BJ (cell line): ENCODE measurements at regions not wholly inside any gene's neighbourhood (a gene's known extent, or its start where the extent isn't known, plus 50 kb on each side); places are given as distances from the start of the nearest gene placed in this dataset.

ENCODE experiments used
- CTCF ChIA-PET: fragments of 350-600 bp; formaldehyde crosslinking; extraction: SDS; loops from one replicate; lab custom pipeline; 2021; ENCODE audit warnings: antibody characterized with exemption, inconsistent platforms; lab: Yijun Ruan, JAX
- POLR2A ChIA-PET: fragments of 300-600 bp; sonication (Branson Sonifier 250); formaldehyde crosslinking; extraction: SDS; loops from one replicate; lab custom pipeline; 2021; ENCODE audit warnings: antibody characterized with exemption; lab: Charles Lee
- DNase-seq: peaks from one replicate; pipeline ENCODE4 v3.0.0-alpha.2; 2011; ENCODE audit warnings: low read depth
- H3K27me3 ChIP-seq: 2 replicates; pipeline ENCODE4 v1.6.0; 2011; ENCODE audit warnings: low read length; ENCODE audit not compliant: control insufficient read depth, insufficient read depth
- H3K36me3 ChIP-seq: 2 replicates; pipeline ENCODE4 v1.5.1; 2011; ENCODE audit warnings: low read length; ENCODE audit not compliant: control insufficient read depth, insufficient read depth
- H3K4me3 ChIP-seq: 2 replicates; pipeline ENCODE4 v1.5.1; 2011; ENCODE audit warnings: low read depth, mild to moderate bottlenecking, control low read depth, low read length
- CTCF ChIP-seq: IDR thresholded peaks from 2 replicates; pipeline ENCODE4 v1.5.1; 2011; ENCODE audit warnings: low read depth, mild to moderate bottlenecking, control low read depth, inconsistent platforms, low read length, moderate library complexity; ENCODE audit not compliant: insufficient read depth

DNA sequence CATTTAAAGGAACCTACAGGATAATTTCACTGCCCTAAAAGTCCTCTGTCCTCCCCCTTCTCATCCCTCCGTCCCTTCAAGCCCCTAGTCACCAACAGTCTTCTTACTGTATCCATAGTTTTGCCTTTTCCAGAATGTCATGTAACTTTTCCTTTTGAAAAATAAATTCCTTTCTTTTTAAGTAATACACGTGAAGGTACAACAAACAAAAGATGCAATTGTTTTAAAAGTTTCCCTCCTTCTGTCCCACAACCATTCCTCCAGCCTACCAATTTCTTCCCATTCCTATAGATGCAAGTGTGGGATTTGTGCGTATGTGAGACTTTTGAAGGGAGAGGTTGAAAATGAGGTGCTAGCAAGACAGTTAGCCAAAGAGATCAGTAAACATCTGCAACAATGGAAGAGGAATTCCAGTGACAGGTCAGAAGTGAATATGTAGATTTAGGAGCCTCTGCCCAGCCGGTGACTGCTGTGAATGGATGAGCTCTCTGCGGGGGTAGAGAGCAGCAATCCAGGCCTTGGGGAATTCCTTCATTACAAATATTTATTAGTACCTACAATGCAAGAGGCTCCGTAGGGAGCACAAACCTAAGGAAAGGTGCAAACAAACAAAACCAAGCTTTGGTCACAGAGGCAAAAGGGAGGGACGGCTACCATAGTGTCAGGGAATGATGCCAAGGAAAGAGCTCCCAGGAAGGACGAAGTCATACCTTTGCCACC is 243.6 kb downstream of the SKIDA1 start:
- H3K27me3 ChIP-seq = no peaks in the 10 kb centered on the region
- no peaks in the 10 kb centered on the region for H3K36me3 ChIP-seq
- DNase-seq = no peak
- TF ChIP-seq CTCF = no peak
- no peak overlapping the region for H3K4me3 ChIP-seq
- ChIA-PET POLR2A (no interaction called here), CTCF (interaction anchor here (0.8 to 1.1 kb wide), 3 partner anchors 163 to 214 kb away, joined by 3 to 4 read pairs (median 3); no protein-coding TSS in a partner anchor)

DNA sequence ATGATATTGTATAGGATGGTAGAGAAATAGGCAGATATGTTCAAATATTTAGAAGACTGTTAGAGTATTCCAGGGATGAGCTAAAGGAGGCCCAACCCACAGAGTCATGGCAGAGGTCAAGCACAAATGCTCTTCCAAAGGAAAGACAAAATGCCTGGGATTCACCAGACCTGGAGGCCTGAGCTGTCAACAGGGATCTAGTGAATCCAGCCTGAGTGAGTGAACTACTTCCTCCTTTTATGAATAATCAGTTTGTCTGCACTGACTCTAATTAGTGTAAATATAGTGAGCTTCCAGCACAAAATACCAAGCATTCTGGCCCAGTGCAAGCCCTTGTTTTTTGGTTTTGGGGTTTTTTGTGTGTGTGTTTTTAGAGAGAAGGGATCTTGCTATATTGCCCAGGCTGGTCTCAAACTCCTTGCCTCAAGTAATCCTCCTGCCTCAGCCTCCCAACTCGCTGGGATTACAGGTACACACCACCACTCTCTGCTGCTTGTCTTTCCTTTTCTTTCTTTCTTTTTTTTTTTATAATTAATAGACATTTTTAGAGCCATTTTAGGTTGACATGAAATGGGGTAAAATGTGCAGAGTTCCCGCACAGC is 244.4 kb downstream of the SKIDA1 start:
- no peak overlapping the region for H3K4me3 ChIP-seq
- H3K36me3 ChIP-seq = no peaks in the 10 kb centered on the region
- no peak for TF ChIP-seq CTCF
- ChIA-PET CTCF (interaction anchor here (0.8 to 4.0 kb wide), 5 partner anchors 14 to 451 kb away, joined by 3 to 17 read pairs (median 3); no protein-coding TSS in a partner anchor), POLR2A (no interaction called here)
- no peak for DNase-seq
- H3K27me3 ChIP-seq = no peaks in the 10 kb centered on the region

DNA sequence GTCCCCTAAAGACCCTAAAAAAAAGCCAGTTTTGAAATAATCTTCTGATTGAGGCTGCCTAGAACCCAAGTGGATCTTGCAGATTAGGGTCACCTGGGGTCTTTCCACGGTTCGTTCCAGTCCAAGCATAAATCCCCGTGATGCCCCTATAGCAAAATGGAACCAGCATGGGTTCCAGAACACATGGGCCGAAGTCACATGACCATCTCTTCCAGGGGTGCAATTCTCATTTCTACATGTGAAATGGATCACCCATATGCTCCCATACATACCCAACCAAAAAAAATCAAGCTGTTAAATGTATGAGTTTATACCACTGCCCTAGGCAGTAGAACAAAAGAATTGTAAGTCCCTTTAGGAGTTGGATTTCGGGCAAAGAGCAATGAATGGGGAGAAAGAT is 245.4 kb downstream of the SKIDA1 start:
- DNase-seq = no peak
- H3K27me3 ChIP-seq = no peaks in the 10 kb centered on the region
- H3K36me3 ChIP-seq = no peaks in the 10 kb centered on the region
- ChIA-PET POLR2A (interaction anchor here (0.6 kb wide), 1 partner anchor 119 kb away, joined by 7 read pairs; no protein-coding TSS in a partner anchor), CTCF (interaction anchor here (1.0 to 4.0 kb wide), 14 partner anchors 8 to 452 kb away, joined by 3 to 25 read pairs (median 6); partner anchors contain the start of gene SKIDA1)
- no peak for TF ChIP-seq CTCF
- no peak overlapping the region for H3K4me3 ChIP-seq

- no peak overlapping the region for H3K4me3 ChIP-seq
- H3K27me3 ChIP-seq = no peaks in the 10 kb centered on the region
- TF ChIP-seq CTCF = no peak
- ChIA-PET POLR2A (interaction anchor here (0.5 kb wide), 1 partner anchor 239 kb away, joined by 17 read pairs; no protein-coding TSS in a partner anchor), CTCF (interaction anchor here (0.6 to 4.0 kb wide), 23 partner anchors 9 to 676 kb away, joined by 3 to 35 read pairs (median 6); partner anchors contain the start of gene SKIDA1)
- DNase-seq = no peak
- no peaks in the 10 kb centered on the region for H3K36me3 ChIP-seq
Measured at GRCh38 chr10:21279217-21279575, 246.3 kb downstream of the SKIDA1 start.

GRCh38 chr10:21278491-21279216 is 246.8 kb downstream of the SKIDA1 start:
- ChIA-PET CTCF (interaction anchor here (0.6 to 4.0 kb wide), 29 partner anchors 9 to 739 kb away, joined by 3 to 35 read pairs (median 5); partner anchors contain the start of gene SKIDA1), POLR2A (interaction anchor here (0.5 kb wide), 1 partner anchor 240 kb away, joined by 17 read pairs; no protein-coding TSS in a partner anchor)
- DNase-seq = no peak
- peak; percentile 82 for TF ChIP-seq CTCF
- H3K36me3 ChIP-seq = no peaks in the 10 kb centered on the region
- no peaks in the 10 kb centered on the region for H3K27me3 ChIP-seq
- no peak overlapping the region for H3K4me3 ChIP-seq
